Neural cell (in vitro differentiated cells): ENCODE measurements at regions not wholly inside any gene's neighbourhood (a gene's known extent, or its start where the extent isn't known, plus 50 kb on each side); places are given as distances from the start of the nearest gene placed in this dataset.
"Not testable (repeated sequence)": the region's sequence is repeated elsewhere in the genome, so short reads cannot be mapped to it uniquely, and the experiment has no call there.

ENCODE experiments used
- H2AFZ ChIP-seq: fragments of 200-600, 300-800 bp; sonication (generic), shearing (Covaris generic); 2 replicates; pipeline ENCODE4 v1.6.0; 2014; ENCODE audit warnings: low read depth, mild to moderate bottlenecking, antibody characterized with exemption, low read length, moderate library complexity
- H3F3A ChIP-seq: fragments of 200-600 bp; shearing (Covaris generic); 2 replicates; pipeline ENCODE4 v1.6.1; 2016; ENCODE audit warnings: mild to moderate bottlenecking, moderate library complexity, mixed read lengths, antibody characterized with exemption, low read length; ENCODE audit not compliant: insufficient read depth, poor library complexity, severe bottlenecking
- H3K27ac ChIP-seq: fragments of 200-600, 300-800 bp; sonication (generic), shearing (Covaris generic); 2 replicates; pipeline ENCODE4 v1.5.1; 2014; ENCODE audit warnings: mild to moderate bottlenecking, low read length, moderate library complexity
- H3K27me3 ChIP-seq: fragments of 300-800, 200-600 bp; sonication (generic), shearing (Covaris generic); 2 replicates; pipeline ENCODE4 v1.6.0; 2014; ENCODE audit warnings: mild to moderate bottlenecking, low read depth, low read length, moderate library complexity; ENCODE audit not compliant: insufficient read depth
- H3K36me3 ChIP-seq: fragments of 300-800, 200-600 bp; sonication (generic), shearing (Covaris generic); 2 replicates; pipeline ENCODE4 v1.5.1; 2014; ENCODE audit warnings: mild to moderate bottlenecking, antibody characterized with exemption, low read length, moderate library complexity; ENCODE audit not compliant: insufficient read depth
- H3K4me2 ChIP-seq: fragments of 300-800, 200-600 bp; sonication (generic), shearing (Covaris generic); 2 replicates; pipeline ENCODE4 v1.6.0; 2014; ENCODE audit warnings: mild to moderate bottlenecking, low read length
- H3K4me3 ChIP-seq: fragments of 300-800, 200-600 bp; sonication (generic), shearing (Covaris generic); 2 replicates; pipeline ENCODE4 v1.5.1; 2014; ENCODE audit warnings: mild to moderate bottlenecking, low read length, moderate library complexity
- H3K79me2 ChIP-seq: fragments of 200-600 bp; shearing (Covaris generic); replicated peaks from 2 replicates; pipeline ENCODE4 v1.6.0; 2014; ENCODE audit warnings: mild to moderate bottlenecking, low read length, moderate library complexity; ENCODE audit not compliant: insufficient read depth
- H3K9ac ChIP-seq: fragments of 300-800, 200-600 bp; sonication (generic), shearing (Covaris generic); 2 replicates; pipeline ENCODE4 v1.6.1; 2016; ENCODE audit warnings: mild to moderate bottlenecking, low read length, mixed read lengths
- H3K9me2 ChIP-seq: fragments of 200-600 bp; shearing (Covaris generic); 2 replicates; pipeline ENCODE4 v1.6.1; 2016; ENCODE audit warnings: mild to moderate bottlenecking, low read length, mixed read lengths; ENCODE audit not compliant: insufficient read depth
- H3K9me3 ChIP-seq: fragments of 200-600, 300-800 bp; sonication (generic), shearing (Covaris generic); 2 replicates; pipeline ENCODE4 v1.6.1; 2016; ENCODE audit warnings: mild to moderate bottlenecking, mixed run types, low read length, moderate library complexity, mixed read lengths
- H4K20me1 ChIP-seq: fragments of 200-600 bp; shearing (Covaris generic); 2 replicates; pipeline ENCODE4 v1.6.1; 2016; ENCODE audit warnings: mild to moderate bottlenecking, mixed run types; ENCODE audit not compliant: insufficient read depth
- CTCF ChIP-seq: fragments of 450-650 bp; IDR thresholded peaks from 2 replicates; pipeline ENCODE4 v1.5.1; 2014; ENCODE audit warnings: antibody characterized with exemption, mild to moderate bottlenecking, moderate library complexity; ENCODE audit not compliant: poor library complexity, severe bottlenecking
- EP300 ChIP-seq: fragments of 450-650 bp; conservative IDR thresholded peaks from 2 replicates; pipeline ENCODE4 v1.6.1; 2014; ENCODE audit warnings: antibody characterized with exemption, mild to moderate bottlenecking, moderate library complexity; ENCODE audit not compliant: poor library complexity, severe bottlenecking
- MXI1 ChIP-seq: fragments of 450-650 bp; conservative IDR thresholded peaks from 2 replicates; pipeline ENCODE4 v1.6.1; 2014; ENCODE audit warnings: antibody characterized with exemption, mild to moderate bottlenecking; ENCODE audit not compliant: poor library complexity, severe bottlenecking
- POLR2AphosphoS5 ChIP-seq: IDR thresholded peaks from 2 replicates; pipeline ENCODE4 v1.6.1; 2012
- SMC3 ChIP-seq: fragments of 450-650 bp; conservative IDR thresholded peaks from 2 replicates; pipeline ENCODE4 v1.6.1; 2014; ENCODE audit warnings: antibody characterized with exemption, mild to moderate bottlenecking, moderate library complexity; ENCODE audit not compliant: poor library complexity
- TF ChIP-seq, protein P1 (sequence below): IDR thresholded peaks from 2 replicates; pipeline ENCODE4 v1.6.1; 2012; ENCODE audit warnings: borderline replicate concordance

GRCh38 chrX:73390628-73391567 lies 56.0 kb upstream of the CDX4 start:
- Histone ChIP-seq H4K20me1 (no peaks in the 10 kb centered on the region), H3K9ac (no peak overlapping the region), H3K27me3 (no peaks in the 10 kb centered on the region), H3K4me2 (no peak overlapping the region), H3K36me3 (no peaks in the 10 kb centered on the region), H3F3A (no peaks in the 10 kb centered on the region), H3K9me2 (no peaks in the 10 kb centered on the region), H3K79me2 (no peaks in the 10 kb centered on the region), H3K9me3 (no peaks in the 10 kb centered on the region), H3K4me3 (no peak overlapping the region), H3K27ac (no peak overlapping the region), H2AFZ (no peak overlapping the region)
- no peak for TF ChIP-seq POLR2AphosphoS5

DNA sequence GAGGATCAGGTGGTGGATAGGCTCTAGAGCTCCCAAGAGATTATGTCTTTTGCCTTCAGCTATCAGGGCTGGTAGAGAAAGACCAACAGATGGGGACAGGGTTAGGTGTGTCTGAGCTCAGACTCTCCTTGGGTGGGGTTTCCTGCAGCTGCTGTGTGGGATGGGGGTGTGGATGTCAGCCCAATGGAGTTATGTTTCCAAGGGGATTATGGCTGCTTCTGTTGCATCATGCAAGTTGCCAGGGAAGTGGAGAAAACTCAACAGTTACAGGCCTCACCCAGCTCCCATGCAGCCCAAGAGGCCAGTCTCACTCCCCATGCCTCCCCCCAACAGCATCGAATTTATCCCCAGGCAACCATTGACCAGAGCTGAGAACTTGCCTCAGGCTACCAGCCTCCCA lies 80.2 kb upstream of the CDX4 start:
- Histone ChIP-seq H3K36me3 (no peaks in the 10 kb centered on the region), H3K4me2 (no peak overlapping the region), H4K20me1 (no peaks in the 10 kb centered on the region), H3K9me3 (no peaks in the 10 kb centered on the region), H3K27ac (no peak overlapping the region), H3K79me2 (no peaks in the 10 kb centered on the region), H3K9ac (no peak overlapping the region), H3K4me3 (no peak overlapping the region), H3K27me3 (no peaks in the 10 kb centered on the region), H2AFZ (no peak overlapping the region), H3F3A (no peaks in the 10 kb centered on the region), H3K9me2 (no peaks in the 10 kb centered on the region)
- no peak for TF ChIP-seq CTCF
- no peak for TF ChIP-seq EP300
- TF ChIP-seq SMC3: no peak
- no peak for TF ChIP-seq MXI1
- TF ChIP-seq, protein P1, sequence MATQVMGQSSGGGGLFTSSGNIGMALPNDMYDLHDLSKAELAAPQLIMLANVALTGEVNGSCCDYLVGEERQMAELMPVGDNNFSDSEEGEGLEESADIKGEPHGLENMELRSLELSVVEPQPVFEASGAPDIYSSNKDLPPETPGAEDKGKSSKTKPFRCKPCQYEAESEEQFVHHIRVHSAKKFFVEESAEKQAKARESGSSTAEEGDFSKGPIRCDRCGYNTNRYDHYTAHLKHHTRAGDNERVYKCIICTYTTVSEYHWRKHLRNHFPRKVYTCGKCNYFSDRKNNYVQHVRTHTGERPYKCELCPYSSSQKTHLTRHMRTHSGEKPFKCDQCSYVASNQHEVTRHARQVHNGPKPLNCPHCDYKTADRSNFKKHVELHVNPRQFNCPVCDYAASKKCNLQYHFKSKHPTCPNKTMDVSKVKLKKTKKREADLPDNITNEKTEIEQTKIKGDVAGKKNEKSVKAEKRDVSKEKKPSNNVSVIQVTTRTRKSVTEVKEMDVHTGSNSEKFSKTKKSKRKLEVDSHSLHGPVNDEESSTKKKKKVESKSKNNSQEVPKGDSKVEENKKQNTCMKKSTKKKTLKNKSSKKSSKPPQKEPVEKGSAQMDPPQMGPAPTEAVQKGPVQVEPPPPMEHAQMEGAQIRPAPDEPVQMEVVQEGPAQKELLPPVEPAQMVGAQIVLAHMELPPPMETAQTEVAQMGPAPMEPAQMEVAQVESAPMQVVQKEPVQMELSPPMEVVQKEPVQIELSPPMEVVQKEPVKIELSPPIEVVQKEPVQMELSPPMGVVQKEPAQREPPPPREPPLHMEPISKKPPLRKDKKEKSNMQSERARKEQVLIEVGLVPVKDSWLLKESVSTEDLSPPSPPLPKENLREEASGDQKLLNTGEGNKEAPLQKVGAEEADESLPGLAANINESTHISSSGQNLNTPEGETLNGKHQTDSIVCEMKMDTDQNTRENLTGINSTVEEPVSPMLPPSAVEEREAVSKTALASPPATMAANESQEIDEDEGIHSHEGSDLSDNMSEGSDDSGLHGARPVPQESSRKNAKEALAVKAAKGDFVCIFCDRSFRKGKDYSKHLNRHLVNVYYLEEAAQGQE: no peak
- no peak for TF ChIP-seq POLR2AphosphoS5

DNA sequence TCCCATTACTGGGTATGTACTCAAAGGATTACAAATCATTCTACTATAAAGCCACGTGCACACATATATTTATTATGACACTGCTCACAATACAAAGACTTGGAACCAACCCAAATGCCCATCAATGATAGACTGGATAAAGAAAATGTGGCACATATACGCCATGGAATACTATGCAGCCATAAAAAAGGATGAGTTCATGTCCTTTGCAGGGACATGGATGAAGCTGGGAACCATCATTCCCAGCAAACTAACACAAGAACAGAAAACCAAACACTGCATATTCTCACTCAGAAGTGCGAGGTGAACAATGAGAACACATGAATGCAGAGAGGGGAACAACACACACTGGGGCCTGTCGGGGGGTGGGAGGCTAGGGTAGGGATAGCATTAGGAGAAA lies 89.6 kb upstream of the CDX4 start:
- not testable (repeated sequence) for H3K27ac ChIP-seq, H2AFZ ChIP-seq, H3K9ac ChIP-seq, H3K36me3 ChIP-seq, H3K79me2 ChIP-seq, H3K4me3 ChIP-seq, H3F3A ChIP-seq, H3K9me2 ChIP-seq, H4K20me1 ChIP-seq, H3K27me3 ChIP-seq, H3K4me2 ChIP-seq, H3K9me3 ChIP-seq
